Mucosa of stomach (tissue), 1 donor: ENCODE measurements at regions not wholly inside any gene's neighbourhood (a gene's known extent, or its start where the extent isn't known, plus 50 kb on each side); places are given as distances from the start of the nearest gene placed in this dataset.

Source experiments
- H3K27me3 ChIP-seq: one replicate; pipeline ENCODE4 v1.7.0; 2013; ENCODE audit warnings: mild to moderate bottlenecking, low read length; ENCODE audit not compliant: control insufficient read depth, insufficient read depth
- H3K36me3 ChIP-seq: one replicate; pipeline ENCODE4 v1.7.0; 2013; ENCODE audit warnings: low read length; ENCODE audit not compliant: control insufficient read depth, insufficient read depth
- H3K4me1 ChIP-seq: one replicate; pipeline ENCODE4 v1.7.0; 2013; ENCODE audit warnings: mild to moderate bottlenecking, low read length; ENCODE audit not compliant: control insufficient read depth, insufficient read depth
- H3K4me3 ChIP-seq: one replicate; pipeline ENCODE4 v1.7.0; 2013; ENCODE audit warnings: low read length
- H3K9ac ChIP-seq: one replicate; pipeline ENCODE4 v1.7.0; 2013; ENCODE audit warnings: mild to moderate bottlenecking, low read length, moderate library complexity
- H3K9me3 ChIP-seq: one replicate; pipeline ENCODE4 v1.7.0; 2013; ENCODE audit warnings: mild to moderate bottlenecking, low read length, moderate library complexity; ENCODE audit not compliant: control insufficient read depth
- donor health status: Pancreatic carcinoma.

DNA sequence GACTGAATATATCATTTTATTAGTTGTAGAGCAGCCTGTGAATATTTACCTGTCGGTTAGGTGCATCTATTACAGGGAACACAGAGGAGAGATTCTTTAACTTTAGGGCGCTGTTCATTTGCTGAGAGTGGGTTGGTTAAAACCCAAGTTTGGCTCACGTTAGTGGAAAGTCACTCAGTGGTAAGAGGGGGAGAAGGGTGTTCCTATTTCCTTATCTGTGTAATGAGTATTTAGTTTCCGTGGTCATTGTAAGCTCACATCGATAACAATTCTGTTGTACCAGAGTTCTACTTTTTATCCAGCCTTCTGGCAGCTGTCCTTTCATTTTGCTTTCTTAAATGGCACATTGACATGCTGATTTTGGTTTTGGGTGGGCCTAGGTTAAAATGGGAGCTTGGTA lies 773.2 kb upstream of the ADAMTS5 start:
- H3K27me3 ChIP-seq = no peaks in the 10 kb centered on the region
- H3K4me1 ChIP-seq = no peaks in the 10 kb centered on the region
- H3K4me3 ChIP-seq = no peak overlapping the region
- no peak overlapping the region for H3K9ac ChIP-seq
- no peaks in the 10 kb centered on the region for H3K36me3 ChIP-seq
- no peaks in the 10 kb centered on the region for H3K9me3 ChIP-seq

GRCh38 chr21:27739187-27739586 lies 772.3 kb upstream of the ADAMTS5 start:
- no peaks in the 10 kb centered on the region for H3K27me3 ChIP-seq
- no peaks in the 10 kb centered on the region for H3K9me3 ChIP-seq
- no peak overlapping the region for H3K9ac ChIP-seq
- H3K36me3 ChIP-seq = no peaks in the 10 kb centered on the region
- H3K4me1 ChIP-seq = no peaks in the 10 kb centered on the region
- no peak overlapping the region for H3K4me3 ChIP-seq

DNA sequence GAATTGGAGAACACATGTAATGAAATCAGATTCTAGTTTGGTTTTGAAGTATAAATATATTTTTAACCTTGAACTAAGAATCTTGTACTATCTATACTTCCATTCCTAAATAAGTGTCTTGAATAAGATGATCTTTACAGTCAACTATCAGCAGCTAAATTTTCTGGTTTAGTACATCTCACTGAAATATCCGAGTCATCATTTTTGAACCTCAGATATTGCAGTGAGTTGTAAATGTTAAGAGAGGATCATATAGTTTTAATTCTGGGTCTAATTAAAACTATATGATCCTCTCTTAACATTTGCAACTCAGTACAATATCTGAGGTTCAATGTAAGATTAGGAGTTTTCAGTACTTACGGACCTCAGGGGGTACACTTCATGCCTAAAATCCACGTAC lies 768.8 kb upstream of the ADAMTS5 start:
- no peaks in the 10 kb centered on the region for H3K4me1 ChIP-seq
- no peaks in the 10 kb centered on the region for H3K9me3 ChIP-seq
- no peaks in the 10 kb centered on the region for H3K36me3 ChIP-seq
- H3K27me3 ChIP-seq = no peaks in the 10 kb centered on the region
- no peak overlapping the region for H3K9ac ChIP-seq
- no peak overlapping the region for H3K4me3 ChIP-seq

GRCh38 chr21:27734146-27734545 lies 767.3 kb upstream of the ADAMTS5 start:
- Histone ChIP-seq H3K4me1 (no peaks in the 10 kb centered on the region), H3K36me3 (no peaks in the 10 kb centered on the region), H3K9me3 (no peaks in the 10 kb centered on the region), H3K9ac (no peak overlapping the region), H3K27me3 (no peaks in the 10 kb centered on the region), H3K4me3 (no peak overlapping the region)

DNA sequence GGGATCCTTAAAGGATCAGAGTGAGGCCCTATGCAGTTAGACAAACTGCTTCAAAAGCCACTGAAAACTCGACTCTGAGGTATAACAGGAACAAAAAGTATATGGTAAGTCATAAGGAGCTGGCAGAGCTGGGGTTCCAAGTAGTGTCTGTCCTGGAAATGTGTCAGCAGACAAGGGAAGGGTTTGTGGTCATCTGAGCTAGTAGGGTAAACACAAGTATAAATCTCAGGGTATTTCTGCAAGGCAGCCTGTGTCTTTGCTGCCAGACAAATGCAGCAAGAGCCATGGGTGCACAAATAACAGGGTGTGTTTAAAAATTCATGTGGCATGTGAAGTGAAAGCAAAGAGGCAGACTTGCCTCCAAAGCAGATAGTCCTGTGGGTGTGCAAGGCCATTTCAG lies 759.0 kb upstream of the ADAMTS5 start:
- H3K27me3 ChIP-seq = no peaks in the 10 kb centered on the region
- H3K9ac ChIP-seq = no peak overlapping the region
- H3K36me3 ChIP-seq = no peaks in the 10 kb centered on the region
- peaks cover 22% of the 10 kb centered on the region for H3K4me1 ChIP-seq
- H3K4me3 ChIP-seq = no peak overlapping the region
- H3K9me3 ChIP-seq = no peaks in the 10 kb centered on the region

DNA sequence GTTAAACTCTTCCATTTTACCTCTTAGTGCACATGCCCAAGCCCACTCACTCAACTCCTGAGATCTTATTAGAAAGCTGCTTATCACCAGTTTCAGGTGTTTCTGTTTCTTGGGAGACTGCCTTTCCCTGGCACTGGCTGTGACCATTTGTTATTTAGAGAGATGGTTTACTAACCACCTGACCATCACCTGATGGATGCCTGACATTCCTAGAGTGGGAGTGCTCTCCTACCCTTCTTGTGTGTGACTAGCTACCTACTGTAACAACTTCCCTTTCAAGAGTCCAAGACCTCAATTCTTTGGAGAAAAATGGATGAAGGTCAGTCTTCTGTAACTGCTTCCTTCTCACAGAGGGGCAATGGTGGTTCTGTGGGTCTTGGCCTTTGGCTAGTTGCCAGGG lies 755.2 kb upstream of the ADAMTS5 start:
- no peaks in the 10 kb centered on the region for H3K36me3 ChIP-seq
- peaks cover 22% of the 10 kb centered on the region for H3K4me1 ChIP-seq
- H3K9me3 ChIP-seq = no peaks in the 10 kb centered on the region
- no peak overlapping the region for H3K4me3 ChIP-seq
- H3K9ac ChIP-seq = no peak overlapping the region
- H3K27me3 ChIP-seq = no peaks in the 10 kb centered on the region

DNA sequence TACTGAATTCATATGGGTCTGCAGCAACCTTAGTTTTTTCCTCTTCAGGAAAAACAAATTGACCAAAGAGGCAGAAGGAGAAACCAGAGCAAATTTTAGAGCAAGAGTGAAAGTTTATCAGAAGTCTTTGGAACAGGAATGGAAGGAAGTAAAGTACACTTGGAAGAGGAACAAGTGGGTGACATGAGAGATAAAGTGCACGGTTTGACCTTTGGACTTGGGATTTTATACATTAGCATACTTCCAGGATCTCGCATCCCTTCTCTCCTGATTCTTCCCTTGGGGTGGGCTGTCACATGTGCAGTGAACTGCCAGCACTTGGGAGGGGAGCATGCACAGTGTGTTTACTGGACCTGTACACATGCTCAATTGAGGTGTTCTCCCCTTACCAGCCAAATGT lies 754.8 kb upstream of the ADAMTS5 start:
- Histone ChIP-seq H3K36me3 (no peaks in the 10 kb centered on the region), H3K4me3 (no peak overlapping the region), H3K9ac (no peak overlapping the region), H3K9me3 (no peaks in the 10 kb centered on the region), H3K27me3 (no peaks in the 10 kb centered on the region), H3K4me1 (peaks cover 21% of the 10 kb centered on the region)

- no peaks in the 10 kb centered on the region for H3K27me3 ChIP-seq
- H3K9me3 ChIP-seq = no peaks in the 10 kb centered on the region
- no peak overlapping the region for H3K4me3 ChIP-seq
- no peak overlapping the region for H3K9ac ChIP-seq
- H3K36me3 ChIP-seq = no peaks in the 10 kb centered on the region
- peaks cover 11% of the 10 kb centered on the region for H3K4me1 ChIP-seq
Observed at GRCh38 chr21:27719226-27719625, 752.3 kb upstream of the ADAMTS5 start.

DNA sequence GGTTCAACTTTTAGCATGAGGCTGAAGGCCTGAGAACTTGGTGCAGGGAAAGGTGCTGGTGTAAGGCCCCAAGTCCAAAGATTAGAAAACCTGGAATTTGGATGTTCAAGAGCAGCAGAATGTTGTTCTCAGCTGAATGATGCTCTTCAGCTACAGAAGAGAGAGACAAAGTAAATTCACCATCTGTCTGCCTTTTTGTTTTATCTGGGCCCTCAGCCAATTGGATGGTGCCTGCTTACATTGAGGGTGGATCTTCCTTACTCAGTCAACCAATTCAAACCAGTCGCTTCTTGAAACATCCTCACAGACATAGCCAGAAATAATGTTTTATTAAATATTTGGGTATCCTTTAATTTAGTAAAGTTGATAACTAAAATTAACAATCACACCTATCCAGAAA lies 748.2 kb upstream of the ADAMTS5 start:
- no peak overlapping the region for H3K9ac ChIP-seq
- H3K9me3 ChIP-seq = no peaks in the 10 kb centered on the region
- H3K4me3 ChIP-seq = no peak overlapping the region
- H3K4me1 ChIP-seq = peaks cover 10% of the 10 kb centered on the region
- no peaks in the 10 kb centered on the region for H3K36me3 ChIP-seq
- no peaks in the 10 kb centered on the region for H3K27me3 ChIP-seq

DNA sequence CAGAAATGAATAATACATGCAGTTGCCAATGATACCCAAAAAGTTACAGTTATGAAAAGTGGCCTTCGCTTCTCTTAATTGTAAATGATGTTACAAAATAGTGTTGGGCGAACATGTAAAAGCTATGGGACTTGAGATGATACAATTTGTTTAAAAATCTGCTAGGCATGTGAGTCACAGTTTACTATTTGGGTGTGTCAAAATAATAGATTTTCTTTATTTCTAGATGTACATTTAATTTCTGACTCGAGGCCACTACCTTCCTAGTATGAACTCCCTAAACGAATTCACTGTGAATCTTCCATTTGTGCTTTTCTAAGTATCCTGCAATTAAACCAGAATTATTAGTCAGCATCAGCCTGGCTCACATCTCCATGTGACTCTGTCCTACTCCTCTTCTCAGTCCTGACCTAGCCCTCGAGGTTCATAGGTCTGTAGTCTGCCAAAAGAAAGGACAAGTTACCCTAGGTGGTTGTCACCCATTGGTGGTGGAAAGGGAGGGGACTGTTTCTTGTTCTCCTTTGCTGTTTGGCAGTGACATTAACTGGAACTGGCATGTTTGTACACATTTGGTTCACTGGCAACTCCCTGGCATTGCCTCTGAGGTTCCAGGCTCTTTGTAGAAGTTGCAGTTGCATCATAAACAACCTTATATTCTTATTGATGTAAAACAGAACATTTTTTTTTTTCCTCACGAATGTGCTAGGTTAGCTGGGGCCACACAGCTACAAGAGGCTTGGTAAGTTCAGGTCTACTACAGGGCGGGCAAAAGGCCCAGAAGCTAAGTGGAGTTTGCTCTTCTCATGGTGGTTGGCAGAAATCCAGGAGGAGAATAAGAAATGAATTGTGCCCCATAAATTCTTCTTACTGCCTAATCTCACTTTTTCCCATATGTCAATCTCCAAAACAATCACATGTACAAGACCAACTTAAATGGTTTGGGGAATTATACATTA lies 746.5 kb upstream of the ADAMTS5 start:
- Histone ChIP-seq H3K4me1 (peaks cover 10% of the 10 kb centered on the region), H3K4me3 (no peak overlapping the region), H3K9me3 (no peaks in the 10 kb centered on the region), H3K27me3 (no peaks in the 10 kb centered on the region), H3K36me3 (no peaks in the 10 kb centered on the region), H3K9ac (no peak overlapping the region)

DNA sequence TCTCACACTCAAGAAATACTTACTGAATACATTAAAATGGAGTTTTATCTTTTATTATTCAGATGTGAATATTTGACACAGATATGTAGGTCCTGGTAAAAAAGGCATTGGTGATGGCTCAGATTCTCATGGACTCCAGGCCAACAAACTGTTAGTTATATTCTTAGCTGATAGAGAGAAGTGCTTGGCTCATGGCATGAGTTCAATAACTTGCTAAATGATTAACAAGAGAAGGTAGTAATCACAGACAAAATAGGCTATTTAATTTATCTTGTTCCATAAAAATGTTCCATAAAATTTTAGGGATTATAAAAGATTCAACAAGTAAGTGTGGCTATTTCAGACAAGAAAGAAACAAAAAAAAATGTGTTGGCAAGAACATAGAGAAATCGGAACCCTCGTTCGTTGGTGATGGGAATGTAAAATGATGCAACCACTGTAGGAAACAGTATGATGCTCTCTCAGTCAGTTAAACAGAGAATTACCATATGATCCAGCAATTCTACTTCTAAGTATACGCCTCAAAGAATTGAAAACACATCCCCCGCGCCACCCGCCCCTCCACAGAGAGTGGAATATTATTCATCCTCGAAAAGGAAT lies 737.8 kb upstream of the ADAMTS5 start:
- H3K4me3 ChIP-seq = no peak overlapping the region
- H3K27me3 ChIP-seq = no peaks in the 10 kb centered on the region
- no peaks in the 10 kb centered on the region for H3K9me3 ChIP-seq
- H3K9ac ChIP-seq = no peak overlapping the region
- no peaks in the 10 kb centered on the region for H3K4me1 ChIP-seq
- no peaks in the 10 kb centered on the region for H3K36me3 ChIP-seq

DNA sequence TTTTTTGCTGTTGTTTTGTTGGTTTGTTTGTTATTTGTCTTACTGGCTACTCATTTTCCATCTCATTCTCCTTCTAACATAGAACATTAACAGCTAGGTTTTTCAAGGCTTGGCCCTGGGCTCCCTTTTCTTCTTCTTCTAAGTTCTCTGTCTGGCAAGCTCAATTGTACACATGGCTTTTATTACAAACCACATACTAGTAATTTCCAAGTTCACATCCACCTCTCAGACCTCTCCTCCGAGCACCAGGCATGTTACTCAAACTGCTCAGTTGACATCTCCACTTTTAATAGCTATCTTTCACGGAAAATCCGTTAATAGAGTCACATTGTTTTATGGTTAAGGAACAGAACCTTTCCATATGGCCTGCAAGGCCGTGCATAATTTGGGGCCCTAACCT lies 736.9 kb upstream of the ADAMTS5 start:
- Histone ChIP-seq H3K9me3 (no peaks in the 10 kb centered on the region), H3K4me1 (no peaks in the 10 kb centered on the region), H3K27me3 (no peaks in the 10 kb centered on the region), H3K36me3 (no peaks in the 10 kb centered on the region), H3K4me3 (no peak overlapping the region), H3K9ac (no peak overlapping the region)
